Suprapubic skin (tissue), 4 donors: ENCODE measurements at regions not wholly inside any gene's neighbourhood (a gene's known extent, or its start where the extent isn't known, plus 50 kb on each side); places are given as distances from the start of the nearest gene placed in this dataset.

Experiments
- DNase-seq, 2 donors: peaks; one replicate each; pipeline ENCODE4 v3.0.0-alpha.2; 2019; ENCODE audit warnings: low spot score in 2 of 2
- H3K27ac ChIP-seq: fragments of 200-600 bp; sonication (generic); one replicate; pipeline ENCODE4 v1.5.1; 2019
- H3K27me3 ChIP-seq: fragments of 200-600 bp; sonication (generic); one replicate; pipeline ENCODE4 v1.5.1; 2019
- H3K36me3 ChIP-seq: fragments of 200-600 bp; sonication (generic); one replicate; pipeline ENCODE4 v1.5.1; 2019
- H3K4me1 ChIP-seq: fragments of 200-600 bp; sonication (generic); one replicate; pipeline ENCODE4 v1.5.1; 2019
- H3K4me3 ChIP-seq: fragments of 200-600 bp; sonication (generic); one replicate; pipeline ENCODE4 v1.5.1; 2019; ENCODE audit warnings: mild to moderate bottlenecking
- H3K9me3 ChIP-seq: fragments of 200-600 bp; sonication (generic); one replicate; pipeline ENCODE4 v1.5.1; 2019
- CTCF ChIP-seq, 2 donors: fragments of 200-600 bp in 1 of 2; fragments of 450-650 bp in 1 of 2; sonication (generic) in 1 of 2; IDR thresholded peaks; one replicate each; pipeline ENCODE4 v1.5.1; 2016 to 2019; ENCODE audit warnings: antibody characterized with exemption in 2 of 2, mild to moderate bottlenecking in 1 of 2, moderate library complexity in 1 of 2
- EP300 ChIP-seq: sonication (generic); formaldehyde crosslinking; IDR thresholded peaks from one replicate; pipeline ENCODE4 v1.6.1; 2017; ENCODE audit warnings: antibody characterized with exemption
- POLR2A ChIP-seq, 2 donors: fragments of 450-650 bp; IDR thresholded peaks; one replicate each; pipeline ENCODE4 v1.6.1; 2017; ENCODE audit warnings: antibody characterized with exemption in 2 of 2, mild to moderate bottlenecking in 2 of 2, moderate library complexity in 2 of 2
- POLR2AphosphoS5 ChIP-seq, 3 donors: sonication (generic); formaldehyde crosslinking; IDR thresholded peaks; one replicate each; pipeline ENCODE4 v1.6.1; 2017; ENCODE audit warnings: antibody characterized with exemption in 3 of 3
- WGBS: methylation state at CpG from one replicate; pipeline ENCODE4 v1.1.5; 2018; 5-methylcytosine and 5-hydroxymethylcytosine counted together

GRCh38 chr6:115830895-115831294, 229.8 kb downstream of the FRK start:
- H3K27me3 ChIP-seq = no peaks in the 10 kb centered on the region
- no peaks in the 10 kb centered on the region for H3K36me3 ChIP-seq
- 47% methylated on average over 2 of the region's 2 CpGs for whole genome bisulfite sequencing
- H3K27ac ChIP-seq = no peak overlapping the region
- no peaks in the 10 kb centered on the region for H3K9me3 ChIP-seq
- no peaks in the 10 kb centered on the region for H3K4me1 ChIP-seq
- no peak overlapping the region for H3K4me3 ChIP-seq
- TF ChIP-seq CTCF (IDR thresholded peaks at IDR 0.05) (no peak), POLR2AphosphoS5 (IDR thresholded peaks at IDR 0.05) (no peak), POLR2A (IDR thresholded peaks at IDR 0.05) (no peak)
- no peak for DNase-seq

GRCh38 chr6:115821798-115822197, 238.9 kb downstream of the FRK start:
- TF ChIP-seq EP300 = no peak
- no peak for TF ChIP-seq POLR2A (IDR thresholded peaks at IDR 0.05)
- TF ChIP-seq POLR2AphosphoS5 (IDR thresholded peaks at IDR 0.05) = no peak
- TF ChIP-seq CTCF (IDR thresholded peaks at IDR 0.05) = no peak
- no peaks in the 10 kb centered on the region for H3K27me3 ChIP-seq
- no peaks in the 10 kb centered on the region for H3K36me3 ChIP-seq
- no peaks in the 10 kb centered on the region for H3K4me1 ChIP-seq
- no peak overlapping the region for H3K4me3 ChIP-seq
- WGBS = 90% methylated on average over 2 of the region's 2 CpGs
- no peaks in the 10 kb centered on the region for H3K9me3 ChIP-seq
- no peak overlapping the region for H3K27ac ChIP-seq
- no peak for DNase-seq

- no peaks in the 10 kb centered on the region for H3K27me3 ChIP-seq
- H3K9me3 ChIP-seq = no peaks in the 10 kb centered on the region
- no peak for TF ChIP-seq EP300
- no peak for TF ChIP-seq POLR2AphosphoS5 (IDR thresholded peaks at IDR 0.05)
- no peak for TF ChIP-seq CTCF (IDR thresholded peaks at IDR 0.05)
- no peak for TF ChIP-seq POLR2A (IDR thresholded peaks at IDR 0.05)
- DNase-seq = no peak
- H3K36me3 ChIP-seq = no peaks in the 10 kb centered on the region
- no peaks in the 10 kb centered on the region for H3K4me1 ChIP-seq
- H3K27ac ChIP-seq = no peak overlapping the region
- WGBS = 82% methylated on average over 4 of the region's 4 CpGs
- no peak overlapping the region for H3K4me3 ChIP-seq
Observed at GRCh38 chr6:115819506-115819905, 241.2 kb downstream of the FRK start.

- Histone ChIP-seq H3K27me3 (no peaks in the 10 kb centered on the region), H3K27ac (no peak overlapping the region), H3K36me3 (no peaks in the 10 kb centered on the region), H3K9me3 (no peaks in the 10 kb centered on the region), H3K4me3 (no peak overlapping the region), H3K4me1 (no peaks in the 10 kb centered on the region)
- TF ChIP-seq CTCF (IDR thresholded peaks at IDR 0.05) (no peak), EP300 (no peak), POLR2A (IDR thresholded peaks at IDR 0.05) (no peak)
- WGBS = 41% methylated on average over 2 of the region's 2 CpGs
- no peak for DNase-seq
Observed at GRCh38 chr6:115817161-115817560, 243.5 kb downstream of the FRK start.

GRCh38 chr6:115814907-115815306, 245.8 kb downstream of the FRK start:
- Histone ChIP-seq H3K36me3 (no peaks in the 10 kb centered on the region), H3K9me3 (no peaks in the 10 kb centered on the region), H3K4me1 (no peaks in the 10 kb centered on the region), H3K4me3 (no peak overlapping the region), H3K27me3 (no peaks in the 10 kb centered on the region), H3K27ac (no peak overlapping the region)
- no peak for TF ChIP-seq CTCF (IDR thresholded peaks at IDR 0.05)
- no peak for TF ChIP-seq POLR2A (IDR thresholded peaks at IDR 0.05)
- TF ChIP-seq POLR2AphosphoS5 (IDR thresholded peaks at IDR 0.05) = no peak
- TF ChIP-seq EP300 = no peak
- no peak for DNase-seq
- 74% methylated on average over 1 of the region's 1 CpG for WGBS
